ENCODE measurements at regions not wholly inside any gene's neighbourhood (a gene's known extent, or its start where the extent isn't known, plus 50 kb on each side); places are given as distances from the start of the nearest gene placed in this dataset.
"Not testable (repeated sequence)": the region's sequence is repeated elsewhere in the genome, so short reads cannot be mapped to it uniquely, and the experiment has no call there.

- Histone ChIP-seq H3K36me3 (replicated peaks) (no peaks in the 10 kb centered on the region), H3K27me3 (replicated peaks) (no peaks in the 10 kb centered on the region), H3K27ac (no peak overlapping the region), H3K4me3 (ENCODE audit: low read depth, low read length) (no peak overlapping the region)
- TF ChIP-seq CTCF (IDR thresholded peaks at IDR 0.05; ENCODE audit: low read depth, low read length, missing control alignments), result no peak
- in situ Hi-C loops (cut with HindIII; ENCODE audit: low pct_ligation_motif_present, low sequenced_read_pairs), result no loop called here
- no peak for DNase-seq
These were observed 104.5 kb downstream of the CRLF3 start for GRCh38 chr17:30720013-30720471.

- H3K36me3 ChIP-seq (replicated peaks); H3K27me3 ChIP-seq (replicated peaks); H3K4me3 ChIP-seq (ENCODE audit: low read depth, low read length); H3K27ac ChIP-seq; in situ Hi-C loops (cut with HindIII; ENCODE audit: low pct_ligation_motif_present, low sequenced_read_pairs): not testable (repeated sequence)
- TF ChIP-seq CTCF (IDR thresholded peaks at IDR 0.05; ENCODE audit: low read depth, low read length, missing control alignments), result peak; percentile 73
- peak; percentile 48 for DNase-seq
These were observed 105.1 kb downstream of the CRLF3 start for GRCh38 chr17:30719131-30719973.

GRCh38 chr17:30718691-30719090 lies 105.8 kb downstream of the CRLF3 start:
- H3K4me3 ChIP-seq (ENCODE audit: low read depth, low read length); H3K27ac ChIP-seq; H3K27me3 ChIP-seq (replicated peaks); in situ Hi-C loops (cut with HindIII; ENCODE audit: low pct_ligation_motif_present, low sequenced_read_pairs); H3K36me3 ChIP-seq (replicated peaks); DNase-seq: not testable (repeated sequence)

- DNase-seq; in situ Hi-C loops (cut with HindIII; ENCODE audit: low pct_ligation_motif_present, low sequenced_read_pairs); H3K4me3 ChIP-seq (ENCODE audit: low read depth, low read length); H3K36me3 ChIP-seq (replicated peaks); H3K27me3 ChIP-seq (replicated peaks); H3K27ac ChIP-seq: not testable (repeated sequence)
These were observed 106.4 kb downstream of the CRLF3 start for GRCh38 chr17:30718099-30718447.

- no peak for TF ChIP-seq CTCF (IDR thresholded peaks at IDR 0.05; ENCODE audit: low read depth, low read length, missing control alignments)
- Histone ChIP-seq H3K27me3 (replicated peaks) (no peaks in the 10 kb centered on the region), H3K36me3 (replicated peaks) (no peaks in the 10 kb centered on the region), H3K27ac (no peak overlapping the region), H3K4me3 (ENCODE audit: low read depth, low read length) (no peak overlapping the region)
- DNase-seq, result no peak
- in situ Hi-C loops (cut with HindIII; ENCODE audit: low pct_ligation_motif_present, low sequenced_read_pairs), result no loop called here
These were observed 107.0 kb downstream of the CRLF3 start for GRCh38 chr17:30717291-30718098.

- TF ChIP-seq CTCF (IDR thresholded peaks at IDR 0.05; ENCODE audit: low read depth, low read length, missing control alignments), result peak; percentile 50
- Histone ChIP-seq H3K27me3 (replicated peaks) (no peaks in the 10 kb centered on the region), H3K36me3 (replicated peaks) (no peaks in the 10 kb centered on the region), H3K27ac (no peak overlapping the region), H3K4me3 (ENCODE audit: low read depth, low read length) (no peak overlapping the region)
- in situ Hi-C loops (cut with HindIII; ENCODE audit: low pct_ligation_motif_present, low sequenced_read_pairs), result no loop called here
- no peak for DNase-seq
These were observed 107.8 kb downstream of the CRLF3 start for GRCh38 chr17:30716461-30717290.

All from brain microvascular endothelial cell (primary cell).